Stimulated activated CD4-positive, alpha-beta T cell treated with anti-CD3 and anti-CD28 coated beads, TNF-alpha, amount 100 ng/mL, for 4 hours (primary cell): ENCODE measurements at regions not wholly inside any gene's neighbourhood (a gene's known extent, or its start where the extent isn't known, plus 50 kb on each side); places are given as distances from the start of the nearest gene placed in this dataset.
A peak's percentile ranks its signal among the peaks of the same experiment; 100 is the strongest.

ENCODE experiments used
- DNase-seq, 3 experiments: peaks; one replicate each; pipeline ENCODE4 v3.0.0-alpha.2; 2020; ENCODE audit warnings: low read depth in 3 of 3

DNA sequence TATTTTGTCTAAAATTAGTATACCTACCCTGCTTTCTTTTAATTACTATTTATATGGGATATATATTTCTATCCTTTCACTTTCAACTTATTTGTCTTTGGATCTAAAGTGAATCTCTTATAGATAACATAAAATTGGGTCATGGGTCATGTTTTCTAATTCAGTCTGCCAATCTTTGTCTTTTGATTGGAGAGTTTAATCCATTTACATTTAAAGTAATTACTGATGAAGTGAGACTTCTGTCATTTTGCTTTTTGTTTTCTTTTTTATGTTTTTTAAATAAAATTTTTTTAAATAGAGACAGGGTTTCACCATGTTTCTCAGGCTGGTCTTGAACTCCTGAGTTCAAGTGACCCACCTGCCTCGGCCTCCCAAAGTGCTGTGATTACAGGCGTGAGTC, 50.5 kb upstream of the PRDM1 start:
- no peak for DNase-seq

DNA sequence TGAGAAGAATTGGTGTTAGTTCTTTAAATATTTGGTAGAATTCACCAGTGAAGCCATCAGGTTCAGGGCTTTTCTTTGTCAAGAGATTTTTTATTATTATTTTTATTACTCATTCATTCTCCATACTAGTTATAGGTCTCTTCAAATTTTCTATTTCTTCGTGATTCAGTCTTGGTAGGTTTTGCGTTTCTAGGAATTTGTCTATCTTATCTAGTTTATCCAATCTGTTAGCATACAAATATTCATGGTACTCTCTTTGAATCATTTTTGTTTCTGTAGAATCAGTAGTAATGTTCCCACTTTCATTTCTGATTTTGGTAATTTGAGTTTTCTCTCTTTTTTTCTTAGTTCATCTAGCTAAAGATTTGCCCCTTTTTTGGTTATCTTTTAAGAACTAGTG, 52.3 kb upstream of the PRDM1 start:
- no peak for DNase-seq

DNA sequence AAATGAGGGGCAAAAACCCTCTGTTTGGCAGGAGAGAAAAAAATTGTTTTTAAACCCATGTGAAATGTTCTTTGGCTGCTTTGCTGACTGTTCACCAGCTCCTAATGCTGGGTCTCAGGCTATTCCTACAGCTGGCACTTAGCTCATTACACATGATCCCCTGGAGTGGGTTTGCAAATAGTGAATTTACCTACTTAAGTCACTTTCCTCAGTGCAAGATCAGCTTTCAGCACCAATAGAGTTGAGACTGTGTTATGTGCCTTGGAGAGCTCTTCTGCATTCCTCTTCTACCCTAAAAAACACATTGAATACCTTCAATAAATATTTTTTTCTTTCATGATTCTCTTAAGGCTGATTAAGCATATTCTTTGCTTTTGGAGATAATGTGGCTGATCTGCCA, 58.4 kb upstream of the PRDM1 start:
- no peak for DNase-seq

DNA sequence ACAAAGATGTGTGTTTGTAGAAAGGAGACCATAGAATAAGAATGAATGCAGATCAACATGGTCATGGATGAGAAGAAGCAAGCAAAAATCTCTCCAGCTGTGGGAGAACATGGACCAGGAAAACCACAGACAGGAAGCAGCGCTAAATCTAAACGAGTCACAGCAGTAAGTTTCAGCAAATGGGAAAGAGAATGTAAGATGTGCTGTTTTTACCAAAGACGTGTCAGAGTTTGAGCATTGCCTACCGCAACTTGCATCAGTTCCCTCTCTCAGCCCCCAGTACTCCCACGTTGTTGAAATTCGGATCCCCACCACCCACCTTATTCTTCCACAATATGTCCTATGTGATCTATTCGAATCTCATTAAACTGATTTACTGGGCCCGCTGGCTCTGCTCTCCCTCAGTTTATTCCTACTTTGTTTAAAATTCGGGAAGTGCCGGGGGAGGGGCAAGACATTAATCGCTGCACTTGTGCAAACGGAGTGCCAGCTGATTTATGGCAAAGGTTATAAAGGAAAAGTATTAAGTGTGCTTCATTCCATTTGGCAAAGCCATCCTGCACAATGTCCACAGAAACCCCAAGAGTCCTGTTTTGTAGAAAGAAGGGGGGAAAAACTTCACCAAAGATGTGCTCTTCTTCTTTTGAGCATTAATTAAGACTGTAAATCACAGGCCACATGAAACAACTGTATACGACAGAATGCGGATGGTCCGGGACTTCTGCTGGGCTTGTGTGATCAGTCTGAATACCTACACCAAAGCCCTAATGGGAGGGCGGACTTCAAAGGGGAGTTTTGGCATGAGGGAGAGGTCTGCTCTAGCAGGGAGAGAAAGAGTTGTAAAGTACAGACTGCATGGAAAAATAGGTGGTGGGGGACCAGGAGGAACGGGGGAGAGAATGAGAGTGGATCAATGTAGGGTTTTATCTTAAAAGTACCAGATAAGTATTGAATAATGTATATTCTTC, 59.1 kb upstream of the PRDM1 start:
- DNase-seq, result no peak

DNA sequence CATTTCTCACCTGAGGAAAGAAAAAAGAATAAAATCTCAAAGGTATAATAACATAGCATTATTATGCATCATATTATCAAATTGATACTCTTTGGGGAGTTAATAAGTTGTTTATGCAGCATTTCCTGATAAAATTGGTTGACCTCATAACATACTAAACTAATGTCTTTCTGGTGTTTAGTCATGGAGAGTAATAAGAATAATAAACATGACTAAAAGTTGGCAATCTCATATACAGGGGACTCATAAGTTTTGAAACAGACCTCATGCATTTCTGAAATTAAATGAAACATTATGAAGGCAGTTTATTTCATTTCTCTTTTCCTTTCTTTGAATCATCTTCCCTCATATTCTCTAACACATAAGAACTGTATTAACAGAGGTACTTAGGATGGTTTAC, 60.5 kb upstream of the PRDM1 start:
- DNase-seq, result no peak

DNA sequence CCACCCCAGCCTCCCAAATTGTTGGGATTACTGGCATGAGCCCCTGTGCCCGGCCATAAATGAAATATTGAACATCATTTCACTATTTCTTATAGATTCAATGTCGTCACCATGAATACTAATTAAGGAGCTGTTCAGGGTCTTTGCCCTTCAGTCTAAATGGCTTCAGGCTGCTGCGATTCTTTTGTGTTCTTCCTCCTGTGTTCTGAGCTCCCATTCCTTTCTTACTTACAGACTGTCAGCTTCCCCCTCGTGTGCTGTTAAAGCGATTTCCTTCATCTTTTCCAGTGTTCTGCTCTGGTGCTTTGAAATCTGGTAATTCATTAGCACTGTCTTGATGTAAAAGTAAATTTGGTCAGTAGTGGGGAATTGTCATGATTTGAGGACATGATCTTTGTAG, 63.3 kb upstream of the PRDM1 start:
- no peak for DNase-seq

DNA sequence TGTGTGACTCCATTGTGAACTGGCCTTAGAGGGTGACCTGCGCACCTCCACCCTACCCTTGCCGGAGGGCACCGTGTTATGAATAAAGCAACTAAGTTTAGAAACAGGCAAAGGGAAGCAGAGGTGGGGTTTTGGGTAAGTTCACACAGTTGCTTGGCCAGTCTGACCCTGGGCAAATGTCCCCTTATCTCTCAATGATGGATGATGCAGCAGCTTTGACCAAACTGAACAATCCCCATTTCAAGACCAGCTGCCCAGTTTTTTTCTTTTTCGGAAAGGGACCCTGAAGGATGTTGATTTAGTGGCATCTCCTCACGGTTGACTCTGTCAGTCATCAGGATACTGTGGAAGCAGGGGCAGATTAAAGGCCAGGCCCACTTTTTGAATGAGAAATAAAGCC, 68.7 kb upstream of the PRDM1 start:
- no peak for DNase-seq

DNA sequence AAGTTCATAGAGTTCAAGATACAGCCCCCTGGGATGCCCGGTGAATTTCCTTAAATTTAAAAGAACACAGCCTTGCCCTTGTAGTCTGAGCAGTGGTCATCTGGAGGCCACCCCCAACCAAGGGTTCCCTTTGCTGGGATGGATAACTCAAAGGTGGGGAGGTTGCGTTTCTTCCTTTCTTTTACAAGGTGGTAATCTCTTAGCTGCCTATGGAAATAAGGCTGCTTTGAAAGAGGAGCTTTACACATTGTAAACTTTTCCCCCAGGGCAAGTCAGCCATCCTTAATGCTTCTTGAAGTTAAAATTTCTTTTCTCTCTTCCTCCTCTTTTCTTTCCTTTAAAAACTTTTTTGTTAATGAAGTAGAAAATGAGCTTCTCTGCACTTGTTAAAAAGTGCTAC, 71.2 kb upstream of the PRDM1 start:
- no peak for DNase-seq

DNA sequence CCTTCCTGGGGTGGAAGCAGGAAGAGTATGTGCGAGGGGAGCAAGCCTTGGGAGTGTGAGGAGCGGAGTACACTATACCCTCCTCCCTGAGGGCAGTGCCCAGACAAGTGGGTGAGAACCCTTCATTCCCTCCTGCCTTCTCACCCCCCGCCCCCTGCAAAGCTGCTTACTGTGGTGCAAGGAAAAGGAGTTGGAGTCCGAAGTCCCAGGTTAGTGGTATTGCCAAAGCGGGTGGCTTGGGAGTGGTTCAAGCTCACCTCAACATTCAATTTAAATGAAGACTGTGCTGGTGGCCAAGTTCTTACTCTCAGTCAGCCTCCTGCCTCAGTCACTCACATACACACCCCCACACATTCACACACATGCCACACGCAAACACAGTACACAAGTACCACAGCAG, 74.7 kb upstream of the PRDM1 start:
- DNase-seq, result no peak

DNA sequence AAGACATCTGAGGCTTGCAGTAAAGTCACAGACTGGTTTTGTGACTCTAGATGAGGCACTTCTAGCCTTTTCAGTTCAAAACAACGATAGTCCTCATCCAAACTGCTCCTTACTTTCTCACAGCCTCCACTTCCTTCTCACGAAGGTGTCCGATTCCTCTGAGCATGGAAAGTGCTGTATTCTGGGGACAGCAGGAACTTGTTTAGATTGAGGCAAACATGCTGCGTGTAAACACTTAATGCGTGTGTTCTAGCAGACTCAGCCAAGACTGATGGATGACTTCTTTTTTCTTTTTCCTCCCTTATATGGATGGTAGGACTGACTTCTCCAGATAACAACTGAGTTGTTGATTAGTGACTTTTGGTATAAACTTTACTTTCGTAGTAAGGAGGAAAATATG, 80.2 kb upstream of the PRDM1 start:
- DNase-seq, result no peak

DNA sequence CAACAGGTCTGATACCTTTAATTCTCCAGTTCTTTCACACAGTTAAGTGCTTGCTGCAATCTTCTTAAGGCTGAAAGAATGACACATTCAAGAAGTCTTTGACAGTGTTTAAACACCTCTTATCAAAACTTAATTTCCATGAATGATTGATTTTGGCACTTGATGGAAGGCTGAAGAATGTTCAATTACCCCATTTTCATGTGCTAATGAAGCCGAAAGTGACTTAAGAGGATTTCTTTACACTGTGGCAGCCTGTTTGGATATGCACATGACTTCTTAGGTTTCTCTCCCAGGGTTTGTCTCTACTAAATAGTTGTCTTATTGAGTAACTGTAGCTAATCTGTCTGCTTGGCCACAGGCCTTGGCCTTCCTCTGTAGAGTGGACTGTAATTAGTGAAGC, 81.1 kb upstream of the PRDM1 start:
- no peak for DNase-seq

DNA sequence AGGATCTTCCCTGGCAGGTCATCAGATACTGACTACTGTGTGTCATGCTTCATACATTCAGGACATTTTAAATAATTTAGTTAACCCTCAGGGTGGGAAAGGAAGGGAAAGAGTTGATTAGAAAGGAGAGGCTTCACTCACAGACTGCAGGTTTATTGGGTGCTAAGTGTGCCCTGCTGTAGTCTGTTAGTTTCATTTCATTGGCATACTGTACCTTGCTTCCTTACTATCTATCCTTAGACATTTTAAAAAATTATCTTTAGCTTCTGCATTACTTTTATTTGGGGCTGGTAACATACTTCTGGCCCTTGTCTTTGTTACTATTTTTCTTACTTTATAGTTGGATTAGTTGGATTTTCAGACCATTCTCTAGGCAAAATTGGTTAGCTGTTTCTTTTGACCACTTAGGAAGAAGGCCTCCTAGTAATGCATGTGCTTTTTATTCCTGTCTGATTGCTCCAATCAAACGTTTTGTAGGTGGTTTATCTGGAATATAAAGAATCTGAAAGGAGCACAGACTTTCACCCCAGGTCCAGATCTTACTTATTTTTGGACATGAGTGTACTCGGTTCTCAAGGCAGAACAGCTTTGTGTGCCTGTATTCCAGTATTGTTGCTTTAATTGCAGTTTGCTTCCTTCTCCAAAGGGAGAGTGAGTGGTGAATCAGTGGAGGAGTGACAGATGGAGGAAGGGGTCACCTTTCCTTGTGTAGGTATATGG, 82.7 kb upstream of the PRDM1 start:
- no peak for DNase-seq

DNA sequence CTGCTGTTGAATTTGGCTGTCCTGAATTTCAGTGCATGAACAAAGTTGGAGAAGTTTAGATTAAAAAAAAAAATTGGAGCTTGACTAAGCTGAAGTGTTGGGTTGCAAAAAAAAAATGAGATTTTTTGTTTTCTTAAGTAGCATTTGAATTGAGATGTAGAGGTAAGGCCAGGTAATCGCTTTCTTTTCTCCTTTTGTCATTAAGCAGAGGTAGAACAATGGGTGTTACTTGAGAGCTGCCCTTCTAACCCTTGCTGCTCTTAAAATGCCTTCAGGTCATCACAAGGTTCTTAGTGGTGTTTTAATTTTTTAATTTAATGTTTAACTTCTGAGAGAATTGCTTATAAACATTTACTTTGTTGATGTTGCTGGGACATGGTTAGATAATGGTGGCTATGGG, 84.1 kb upstream of the PRDM1 start:
- no peak for DNase-seq

DNA sequence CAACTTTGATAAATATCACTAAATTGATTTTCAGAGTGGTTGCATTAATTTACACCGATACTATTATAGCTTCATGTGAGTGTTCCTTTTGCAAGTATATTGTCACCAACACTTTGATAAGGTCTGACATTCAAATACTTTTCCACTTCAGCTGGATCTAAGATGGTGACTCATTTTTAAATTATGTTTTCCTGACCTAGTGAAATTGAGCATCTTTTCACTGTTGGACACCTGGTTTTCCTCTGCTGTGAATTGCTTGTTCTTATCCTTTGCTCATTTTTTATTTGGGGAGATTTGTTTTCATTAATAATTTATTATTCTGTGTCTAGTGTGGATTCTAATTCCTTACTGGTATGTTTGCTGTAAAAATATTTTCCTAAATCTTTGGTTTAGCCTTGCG, 85.2 kb upstream of the PRDM1 start:
- DNase-seq, result no peak

DNA sequence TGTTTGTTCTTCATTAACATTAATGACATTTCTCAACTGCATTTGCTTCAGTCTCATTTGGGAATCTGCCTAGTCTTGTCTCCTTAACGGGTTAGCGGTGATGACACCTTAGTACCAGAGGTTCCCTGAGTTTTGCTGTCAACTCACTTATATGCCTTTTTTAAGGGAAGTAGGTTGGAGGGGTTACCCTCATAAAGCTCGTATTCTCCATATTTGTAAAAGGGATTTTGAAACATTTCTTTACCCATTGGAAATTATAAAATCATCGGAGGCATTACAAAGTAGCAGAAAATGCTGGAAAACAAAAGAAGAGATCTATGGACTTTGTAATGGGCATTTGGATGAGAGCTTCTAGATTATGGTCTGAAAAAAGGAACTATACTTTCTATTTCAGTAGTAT, 88.7 kb upstream of the PRDM1 start:
- no peak for DNase-seq

DNA sequence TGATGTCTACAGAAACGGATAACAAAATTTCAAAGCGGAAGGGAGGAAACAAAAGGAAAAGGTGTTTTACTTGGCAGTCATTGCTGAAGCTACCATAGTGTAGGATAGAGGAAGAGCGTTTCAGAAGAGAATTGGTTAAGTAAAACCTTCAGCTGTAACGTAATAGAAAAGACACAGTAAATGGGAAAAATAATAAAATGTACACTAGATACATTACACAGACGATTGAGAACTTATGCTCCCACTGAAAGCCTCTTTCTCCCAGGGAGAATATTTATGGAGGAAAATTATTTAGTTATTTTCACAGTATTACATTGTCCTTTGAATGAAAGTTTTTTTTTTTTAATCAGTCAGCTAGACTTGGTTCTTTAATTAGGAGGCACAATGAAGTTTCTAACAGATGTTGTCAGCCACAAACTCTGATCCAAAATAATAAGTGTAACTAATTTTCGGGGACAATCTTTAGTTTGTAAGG, 90.7 kb upstream of the PRDM1 start:
- DNase-seq, result no peak

DNA sequence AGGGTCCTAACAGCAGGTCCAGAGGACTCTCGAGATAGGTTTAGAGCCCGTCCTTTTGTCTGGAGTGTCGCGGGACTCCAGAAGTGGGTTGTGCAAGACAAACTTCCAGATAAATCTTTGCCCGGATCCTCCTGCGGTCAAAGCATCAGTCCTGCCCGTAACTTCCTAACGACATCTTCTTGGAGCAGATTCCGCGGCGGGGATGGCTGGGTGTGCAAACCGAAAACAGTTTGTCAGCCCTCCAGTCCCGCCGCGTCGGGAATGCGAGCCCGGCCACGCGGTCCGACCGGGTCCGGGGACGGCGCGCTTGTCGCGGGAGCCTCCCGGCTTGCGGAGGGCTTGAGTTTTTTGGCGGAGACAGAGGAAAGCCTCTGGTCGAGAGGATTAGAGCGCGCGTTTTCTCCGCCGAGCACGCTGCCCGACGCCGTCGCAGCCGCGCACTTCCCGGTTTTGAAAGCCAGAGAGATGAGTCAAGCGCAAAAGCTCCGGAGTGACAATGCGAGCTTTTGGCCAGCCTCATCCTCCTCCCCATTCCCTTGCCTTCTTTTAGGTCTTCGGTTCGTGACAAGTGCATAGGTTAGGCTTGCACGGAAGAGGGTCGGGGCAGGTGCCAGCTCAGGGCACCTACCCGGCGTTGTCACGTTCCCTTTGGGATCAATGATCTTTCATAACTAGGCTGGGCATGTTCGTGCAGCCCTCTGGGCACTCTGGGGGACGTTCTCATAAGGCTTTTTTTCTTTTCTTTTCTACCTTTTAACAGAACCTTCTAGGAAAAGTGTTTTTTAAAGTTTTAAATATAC, 91.3 kb upstream of the PRDM1 start:
- DNase-seq, result peak; percentile 21 to 35 (median 28)

DNA sequence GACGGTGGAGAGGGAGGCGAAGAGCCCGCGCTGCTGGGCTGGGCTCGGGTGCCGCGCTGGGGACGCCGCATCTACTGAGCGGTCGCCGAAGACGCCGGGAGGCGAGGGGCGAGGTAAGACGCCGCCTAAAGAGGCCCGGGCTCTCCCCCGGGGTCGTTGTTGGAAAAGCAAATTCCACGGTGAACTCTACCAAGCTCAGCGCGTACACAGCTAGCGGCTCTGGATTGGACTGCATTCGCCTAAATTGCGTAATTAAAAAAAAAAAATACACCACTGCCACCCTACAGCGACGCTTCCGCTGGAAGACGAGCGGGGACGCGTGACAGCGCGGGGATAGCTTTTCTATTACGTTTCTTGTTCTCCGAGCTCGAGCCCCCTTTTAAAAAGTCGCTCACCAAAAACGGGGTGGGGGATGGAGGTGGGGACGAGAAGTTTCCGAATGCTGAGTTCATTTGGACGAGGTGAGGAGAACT, 92.0 kb upstream of the PRDM1 start:
- peak in 2 of 3 experiments; percentile 18 to 26 for DNase-seq

DNA sequence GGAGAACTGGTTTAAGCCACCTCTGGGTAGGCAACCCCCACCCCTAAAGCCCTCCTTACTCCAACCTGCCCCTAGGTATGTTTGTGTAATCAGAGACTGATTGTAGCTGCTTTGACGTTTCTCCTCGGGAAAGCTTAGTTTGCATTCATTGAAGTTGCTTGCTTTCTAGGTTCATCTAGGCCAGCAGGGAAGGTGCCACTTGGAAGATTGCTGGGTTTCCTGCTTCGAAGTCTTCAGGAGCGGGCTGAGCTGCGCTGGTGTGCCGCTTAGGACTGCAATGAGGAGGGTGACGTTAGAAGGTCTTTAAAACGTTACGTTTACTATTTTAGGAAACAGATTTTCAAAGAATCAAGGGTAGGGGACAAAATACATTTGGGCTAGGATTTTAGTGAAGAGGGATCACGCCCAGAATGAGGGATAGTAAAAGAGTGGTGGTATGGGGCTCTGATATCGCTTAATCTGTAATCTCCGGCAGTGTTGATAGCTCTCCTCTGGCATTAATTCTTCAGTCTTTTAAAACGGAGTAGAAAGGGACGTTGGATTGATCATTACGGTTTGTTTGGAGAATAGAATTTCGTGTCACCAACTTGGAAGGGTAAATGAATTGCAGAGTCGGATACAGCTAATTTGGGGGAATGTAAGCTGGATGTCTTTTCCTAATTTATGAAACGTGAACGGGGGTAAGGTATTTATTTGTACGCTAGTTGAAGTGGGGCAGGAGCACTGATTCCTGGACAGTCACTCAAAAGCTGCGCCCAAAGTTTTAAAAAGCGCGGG, 92.6 kb upstream of the PRDM1 start:
- DNase-seq, result no peak

DNA sequence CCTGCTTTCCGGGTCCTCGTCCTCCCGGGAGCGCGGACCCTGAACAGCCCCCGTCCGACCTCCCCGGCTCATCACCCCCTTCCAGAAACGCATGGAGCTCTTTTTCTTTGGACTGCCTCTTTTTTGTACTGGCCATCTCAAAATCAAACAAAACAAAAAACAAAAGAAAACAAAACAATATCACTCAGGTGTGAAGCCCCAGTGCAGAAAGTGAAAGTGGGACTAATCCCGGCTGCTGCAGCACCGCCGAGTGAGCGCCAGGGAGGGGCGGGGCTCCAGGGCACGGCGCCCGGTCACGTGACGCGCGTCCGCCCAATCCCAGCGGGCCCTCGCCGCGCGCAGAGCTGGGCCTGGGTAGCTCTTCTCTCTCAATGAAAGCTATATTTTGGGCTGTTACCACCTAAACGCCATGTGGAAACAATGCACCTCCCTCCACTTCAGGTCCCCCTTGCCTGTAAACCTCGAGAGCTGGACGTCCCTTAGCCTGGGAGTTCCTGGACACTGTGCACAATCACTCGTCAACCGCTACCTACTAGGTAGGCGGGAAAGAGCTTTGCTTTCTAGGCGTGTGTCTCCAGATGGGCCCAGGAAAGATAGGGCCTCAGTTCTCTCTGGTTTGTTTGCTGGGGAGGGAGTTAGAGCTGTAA, 93.7 kb upstream of the PRDM1 start:
- DNase-seq, result peak; percentile 71 to 81 (median 78)
